NCI-H2029 treated with DMSO at 0.1 percent for 48 hours (cell line): ENCODE measurements at regions not wholly inside any gene's neighbourhood (a gene's known extent, or its start where the extent isn't known, plus 50 kb on each side); places are given as distances from the start of the nearest gene placed in this dataset.

Source experiments
- DNase-seq: peaks from one replicate; lab custom pipeline; 2025; lab: John Stamatoyannopoulos, UW

DNA sequence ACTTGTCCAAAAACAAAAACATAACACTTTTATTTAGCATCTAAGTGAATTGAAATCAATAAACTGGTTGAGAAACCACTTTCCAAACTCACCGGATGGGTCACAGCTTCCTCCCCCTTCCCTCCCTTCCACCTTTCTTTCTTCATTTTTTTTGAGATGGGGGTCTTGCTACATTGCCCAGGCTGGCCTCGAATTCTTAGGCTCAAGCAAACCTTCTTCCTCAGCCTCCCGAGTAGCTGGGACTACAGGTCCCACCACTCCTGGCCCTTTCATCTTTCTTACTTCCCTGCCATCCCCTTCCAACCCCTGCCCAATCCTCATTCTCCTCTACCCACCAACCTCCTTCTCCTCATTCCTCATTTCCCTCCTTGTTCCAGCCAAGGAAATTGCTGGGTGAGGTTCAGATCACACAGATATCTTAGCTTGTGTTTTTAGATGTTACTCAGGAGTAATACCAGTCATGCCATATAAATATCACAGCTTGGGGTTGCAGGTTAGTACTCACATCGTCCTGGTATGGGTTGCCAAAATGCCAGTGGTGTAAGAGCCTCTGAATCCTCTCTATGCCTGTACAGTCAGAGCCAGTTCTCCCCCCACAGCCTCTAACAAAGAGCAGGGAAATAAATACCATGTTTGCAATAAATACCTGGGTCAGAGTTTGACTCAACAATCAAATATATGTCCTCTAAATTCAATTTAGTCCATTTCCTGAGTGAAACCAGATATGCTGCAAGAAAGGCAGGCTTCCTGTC is 132.7 kb upstream of the NDUFV2 start:
- DNase-seq: no peak

DNA sequence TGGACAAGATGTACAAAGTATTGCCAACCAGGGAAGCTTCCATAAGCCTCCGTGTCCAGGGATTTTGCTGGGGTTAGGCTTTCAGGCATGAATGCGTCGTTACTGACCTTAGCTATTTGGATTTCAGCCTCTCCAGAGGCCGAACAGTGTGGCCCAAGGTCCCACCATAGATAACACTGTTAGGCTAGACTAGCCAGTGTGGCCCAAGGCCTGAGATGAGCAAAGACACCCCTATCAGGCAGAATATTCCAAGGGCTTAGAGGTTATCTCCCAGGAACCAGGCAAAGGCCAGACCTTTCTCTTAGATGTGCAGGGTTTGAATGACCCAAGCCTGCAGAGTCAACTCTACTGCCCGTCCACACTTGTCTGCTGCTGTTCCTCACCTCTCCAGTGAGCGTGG is 131.7 kb upstream of the NDUFV2 start:
- no peak for DNase-seq

DNA sequence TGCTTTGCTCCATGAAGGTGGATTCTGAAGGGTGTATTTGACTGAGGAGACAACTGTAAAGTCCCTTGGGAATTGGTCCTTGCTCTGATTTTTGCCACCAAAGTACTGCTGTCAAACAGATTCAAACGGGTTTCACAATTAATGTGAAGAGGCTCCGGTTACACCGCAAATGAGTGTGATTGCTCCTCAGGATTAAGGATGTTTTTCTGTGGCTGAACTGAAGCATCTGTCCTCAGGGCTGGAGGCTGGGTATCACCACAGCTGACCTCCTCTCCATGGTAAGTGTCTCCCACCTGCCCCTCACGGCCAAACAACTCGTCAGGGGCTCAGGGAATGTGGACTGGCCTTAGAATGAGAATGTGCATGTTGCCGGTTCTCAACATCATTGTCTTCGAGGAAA is 130.4 kb upstream of the NDUFV2 start:
- DNase-seq: no peak

DNA sequence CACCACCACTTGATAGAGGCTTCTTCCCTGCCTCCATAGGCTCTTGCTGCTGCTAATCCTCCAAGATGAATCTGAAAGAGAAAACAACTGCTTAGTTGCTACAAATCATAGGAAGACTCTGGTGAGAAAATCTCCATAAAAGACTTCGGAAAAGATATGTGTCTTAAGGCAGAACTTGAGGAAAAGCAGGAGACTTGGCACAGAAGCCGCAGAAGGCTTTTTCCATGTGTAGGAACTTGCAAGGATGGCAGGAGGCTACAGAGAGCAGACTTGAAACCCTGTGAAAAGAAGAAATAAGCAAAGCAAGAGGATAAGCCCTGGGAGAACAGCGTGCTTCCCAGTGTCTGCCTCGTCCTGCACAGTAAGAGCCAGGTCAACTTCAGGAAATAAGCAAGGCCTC is 128.2 kb upstream of the NDUFV2 start:
- no peak for DNase-seq

DNA sequence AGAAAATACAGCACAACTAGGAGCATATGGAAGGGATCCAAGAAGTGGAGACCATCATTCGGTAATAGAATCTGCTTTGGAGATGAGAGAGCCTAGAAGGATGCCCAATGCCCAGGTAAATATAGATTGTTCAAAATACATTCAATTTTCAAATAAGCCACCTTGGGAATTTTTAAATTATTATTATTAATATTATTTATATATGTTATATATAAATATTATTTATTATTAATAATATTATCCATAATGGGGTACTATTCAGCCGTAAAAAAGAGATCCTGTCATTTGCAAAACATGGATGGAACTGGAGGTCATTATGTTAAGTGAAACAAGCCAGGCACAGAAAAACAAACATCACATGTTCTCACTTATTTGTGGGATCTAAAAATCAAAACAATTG is 127.8 kb upstream of the NDUFV2 start:
- no peak for DNase-seq

DNA sequence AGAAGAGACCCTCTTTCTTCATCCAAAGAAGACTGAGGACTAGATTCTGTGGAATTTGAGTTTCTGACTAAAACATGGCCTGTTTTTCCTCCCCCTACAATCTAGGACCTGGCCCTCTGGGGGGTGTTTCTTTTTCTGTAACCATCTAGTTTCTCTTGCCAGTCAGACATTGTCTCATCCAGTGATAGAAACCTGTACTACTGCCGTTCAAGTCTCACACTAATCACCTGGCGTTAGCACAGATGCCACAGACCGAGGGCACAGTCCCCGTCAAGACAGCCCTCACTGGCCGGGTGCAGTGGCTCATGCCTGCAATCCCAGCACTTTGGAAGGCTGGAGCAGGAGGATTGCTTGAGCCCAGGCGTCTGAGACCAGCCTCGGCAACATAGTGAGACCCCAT is 126.9 kb upstream of the NDUFV2 start:
- no peak for DNase-seq

DNA sequence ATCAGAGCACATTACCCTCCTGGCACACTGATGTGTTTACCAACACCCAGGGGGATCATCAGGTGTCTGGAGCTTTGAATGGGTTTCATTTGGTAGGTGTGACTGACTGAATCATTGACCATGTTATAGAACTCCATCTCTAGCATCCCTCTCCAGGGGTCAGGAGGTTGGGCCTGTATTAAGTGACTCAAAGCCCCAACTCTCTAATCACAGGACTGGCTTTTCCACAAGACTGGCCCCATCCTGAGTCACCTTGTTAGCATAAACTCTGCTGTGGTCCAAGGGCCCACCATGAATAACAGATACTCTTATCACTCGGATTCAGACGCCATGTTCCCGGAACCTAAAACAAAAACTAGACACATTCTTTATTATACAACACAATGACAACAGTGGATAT is 125.9 kb upstream of the NDUFV2 start:
- DNase-seq: no peak

DNA sequence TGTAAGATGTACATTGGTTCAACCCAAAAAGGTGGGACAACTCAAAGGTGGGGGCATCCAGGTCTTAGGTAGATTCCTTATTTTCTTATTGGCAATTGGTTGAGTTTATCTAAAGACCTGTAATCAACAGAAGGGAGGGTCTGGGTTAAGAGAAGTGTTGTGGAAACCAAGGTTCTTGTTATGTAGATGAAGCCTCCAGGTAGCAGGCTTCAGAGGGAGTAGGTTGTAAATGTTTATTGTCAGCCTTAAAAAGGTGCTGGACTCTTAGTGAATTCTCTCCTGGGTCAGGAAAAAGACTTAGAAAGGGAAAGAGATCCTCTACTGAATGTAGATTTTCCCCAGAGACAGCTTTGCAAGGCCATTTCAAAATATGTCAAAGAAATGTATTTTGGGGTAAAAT is 125.3 kb upstream of the NDUFV2 start:
- no peak for DNase-seq

DNA sequence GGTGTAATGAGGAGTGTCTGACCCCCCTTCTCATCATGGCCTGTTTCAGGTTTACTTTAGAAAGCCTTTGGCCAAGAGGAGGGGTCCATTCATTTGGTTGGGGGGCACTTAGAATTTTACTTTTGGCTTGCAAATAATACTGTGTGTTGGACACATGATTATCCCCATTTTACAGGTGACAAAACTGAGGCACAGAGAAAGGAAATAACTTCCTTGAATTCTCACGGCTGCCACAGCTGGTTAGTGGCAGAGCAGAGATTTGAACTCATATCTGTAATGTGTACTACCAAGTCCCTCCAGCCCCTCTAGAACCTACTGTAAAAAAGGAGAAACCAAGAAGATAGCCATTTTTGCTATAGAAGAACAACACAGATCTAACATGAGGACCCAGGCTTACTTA is 124.8 kb upstream of the NDUFV2 start:
- DNase-seq: no peak

DNA sequence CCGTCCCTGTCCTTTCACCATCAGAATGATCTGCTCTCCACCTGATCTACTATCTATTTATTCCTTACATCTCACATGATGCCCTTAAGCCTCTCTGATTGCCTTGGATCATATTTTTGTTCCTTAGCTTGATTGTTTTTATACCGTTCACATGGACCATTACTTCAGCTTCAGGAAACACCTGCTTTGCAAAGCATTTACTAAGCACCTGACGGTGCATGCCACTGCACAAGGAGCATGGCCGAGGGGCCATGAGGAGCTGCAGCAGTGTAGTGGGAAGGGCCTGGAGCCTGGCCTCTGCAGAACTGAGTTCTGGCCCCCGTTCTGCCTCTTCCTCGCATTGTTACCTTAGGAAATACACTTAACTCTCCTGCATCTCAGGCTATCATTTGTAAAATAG is 124.1 kb upstream of the NDUFV2 start:
- DNase-seq: no peak

DNA sequence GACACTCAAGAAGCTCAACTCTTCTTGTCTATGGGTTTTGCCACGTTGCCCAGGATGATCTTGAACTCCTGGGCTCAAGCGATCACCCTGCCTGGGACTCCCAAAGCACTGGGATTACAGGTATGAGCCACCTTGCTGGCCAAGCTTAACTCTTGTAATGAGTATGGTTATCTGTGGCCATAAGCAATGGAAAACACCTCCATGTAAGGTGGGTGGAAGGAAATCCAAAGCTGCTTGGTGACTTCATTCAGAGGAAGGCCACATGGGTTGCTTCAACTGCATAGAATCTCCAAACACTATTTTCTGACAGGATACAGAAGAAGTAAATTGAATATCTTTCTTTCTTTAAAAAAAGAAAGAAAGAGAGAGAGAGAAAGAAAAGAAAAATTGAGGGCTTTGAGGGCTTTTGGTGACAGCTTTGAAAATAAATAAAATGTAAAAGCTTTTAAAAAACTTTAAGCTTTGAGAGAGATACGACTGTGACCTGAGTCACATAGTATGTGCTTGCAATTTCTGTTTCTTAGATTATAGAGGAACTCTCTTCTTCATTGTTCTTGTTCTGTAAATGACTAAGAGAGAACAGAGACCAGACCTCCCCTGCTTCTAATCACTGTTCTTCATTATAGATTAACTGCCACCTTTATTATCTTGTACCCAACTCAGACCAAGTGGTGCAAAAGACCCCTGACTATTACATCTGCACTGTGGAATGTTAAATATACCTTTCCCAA is 123.1 kb upstream of the NDUFV2 start:
- no peak for DNase-seq

DNA sequence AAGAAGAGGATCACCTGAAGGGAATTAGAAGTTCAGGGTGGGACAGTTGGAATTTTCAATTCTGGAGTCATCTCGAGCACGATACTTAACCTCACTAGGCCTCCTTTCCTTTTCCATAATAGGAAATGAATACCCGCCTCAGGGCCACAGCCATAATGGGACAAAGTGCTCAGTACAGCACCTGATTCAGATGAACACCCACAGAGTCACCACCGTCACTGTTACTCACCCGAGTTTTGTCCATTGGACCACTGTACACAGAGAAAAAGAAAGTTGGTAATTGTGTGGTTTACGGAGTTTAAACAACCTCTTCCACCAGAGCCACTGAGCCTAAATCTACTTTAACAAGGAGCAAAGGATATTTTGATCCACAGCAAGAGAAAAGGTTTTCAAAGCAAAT is 122.0 kb upstream of the NDUFV2 start:
- DNase-seq: no peak

DNA sequence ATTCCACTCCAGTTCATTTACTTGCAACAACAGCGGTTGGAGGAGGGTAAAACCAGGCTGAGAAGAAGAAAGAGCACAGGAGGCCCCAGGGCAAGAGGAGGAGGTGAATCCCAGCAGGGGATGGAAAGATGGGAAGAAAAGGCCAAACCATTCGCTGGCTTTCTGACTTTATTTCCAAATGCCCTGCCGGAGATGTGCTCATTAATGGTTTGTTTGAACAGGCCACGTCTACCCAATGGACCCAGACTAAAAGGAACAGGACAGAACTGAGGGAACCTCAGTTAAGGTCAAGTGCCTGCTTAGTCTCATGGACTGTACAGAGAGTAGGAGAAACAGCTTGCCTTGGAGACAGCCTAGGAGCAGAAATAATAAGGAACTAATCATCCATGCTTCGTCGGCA is 121.6 kb upstream of the NDUFV2 start:
- no peak for DNase-seq

DNA sequence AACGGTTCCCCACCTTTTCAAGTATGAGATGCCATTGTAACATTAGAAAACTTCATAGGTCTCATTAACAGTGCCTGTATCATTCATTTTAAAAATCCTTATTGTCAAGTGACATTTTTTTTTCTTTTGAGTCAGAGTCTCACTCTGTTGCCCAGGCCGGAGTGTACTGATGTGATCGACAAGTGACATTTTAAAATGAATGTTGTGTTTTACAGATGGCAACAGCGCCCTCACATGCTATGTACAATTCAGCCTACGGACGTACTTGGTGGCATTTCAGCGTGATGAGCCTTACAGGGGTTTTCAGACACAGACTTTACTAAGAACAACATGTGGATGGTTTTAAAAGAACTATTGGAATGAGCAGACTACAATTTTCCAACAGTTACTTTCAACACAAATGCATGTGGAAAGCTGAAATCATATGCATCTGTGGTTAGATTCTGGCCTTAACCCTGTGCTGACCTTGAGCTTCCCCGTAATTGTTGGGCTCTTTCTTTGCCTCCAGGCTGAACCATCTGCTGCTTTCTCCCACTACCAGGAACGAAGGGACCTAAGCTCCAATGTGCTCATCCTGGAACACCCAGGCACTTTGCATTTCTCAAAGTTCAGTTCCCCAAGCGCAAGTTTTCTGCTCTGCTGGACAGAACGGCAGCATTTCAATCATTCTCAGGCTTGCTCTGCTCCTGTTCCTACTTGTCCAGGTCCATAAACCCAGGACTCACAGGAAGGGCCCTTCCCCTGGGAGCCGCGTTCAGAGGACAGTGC is 119.9 kb upstream of the NDUFV2 start:
- DNase-seq: no peak

DNA sequence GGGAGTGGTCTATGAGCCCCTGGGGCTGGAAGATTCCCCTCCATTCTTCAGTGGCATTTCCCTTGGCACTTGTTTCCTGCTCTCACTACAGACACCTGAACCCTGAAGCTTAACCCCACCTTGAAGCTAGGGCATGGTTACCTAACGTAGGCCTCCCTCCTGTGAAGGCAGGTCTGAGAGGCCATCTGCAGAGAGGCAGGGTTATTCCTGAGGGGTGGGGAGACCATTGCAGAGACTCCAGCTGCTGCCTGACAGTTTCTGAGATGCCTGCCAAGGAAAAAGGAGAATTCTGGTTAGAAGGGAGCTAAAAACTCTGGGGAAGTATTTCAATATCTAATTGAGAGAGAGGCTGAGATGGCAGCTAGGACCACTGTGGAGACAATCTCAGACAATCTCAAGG is 119.3 kb upstream of the NDUFV2 start:
- no peak for DNase-seq

DNA sequence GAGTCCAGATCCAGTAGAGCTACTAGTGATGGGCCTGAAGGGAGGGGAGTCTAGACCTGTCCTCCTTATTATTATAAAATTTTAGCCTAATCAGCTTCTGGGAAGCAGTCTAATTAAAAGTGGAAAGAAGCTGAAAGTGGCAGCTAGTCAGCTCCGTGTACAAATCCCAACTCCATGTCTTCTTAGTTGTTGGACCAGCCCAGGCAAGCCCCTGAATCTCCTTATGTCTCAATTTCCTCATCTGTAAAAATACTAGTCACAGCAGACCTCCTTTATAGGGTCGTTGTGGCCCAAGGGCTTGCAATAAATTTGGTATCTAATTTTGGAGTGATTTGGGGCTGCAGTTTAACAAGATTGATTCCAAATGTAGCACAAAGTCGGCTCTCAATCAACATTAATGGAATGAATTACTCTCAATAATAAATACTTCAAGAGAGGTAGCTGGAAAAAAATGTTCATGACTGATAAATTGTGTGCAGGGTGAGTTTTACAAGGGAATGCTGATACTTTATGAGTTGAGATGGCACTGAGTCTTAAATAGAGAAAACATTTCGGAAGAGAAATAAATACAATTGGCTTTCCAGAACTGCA is 118.3 kb upstream of the NDUFV2 start:
- no peak for DNase-seq

DNA sequence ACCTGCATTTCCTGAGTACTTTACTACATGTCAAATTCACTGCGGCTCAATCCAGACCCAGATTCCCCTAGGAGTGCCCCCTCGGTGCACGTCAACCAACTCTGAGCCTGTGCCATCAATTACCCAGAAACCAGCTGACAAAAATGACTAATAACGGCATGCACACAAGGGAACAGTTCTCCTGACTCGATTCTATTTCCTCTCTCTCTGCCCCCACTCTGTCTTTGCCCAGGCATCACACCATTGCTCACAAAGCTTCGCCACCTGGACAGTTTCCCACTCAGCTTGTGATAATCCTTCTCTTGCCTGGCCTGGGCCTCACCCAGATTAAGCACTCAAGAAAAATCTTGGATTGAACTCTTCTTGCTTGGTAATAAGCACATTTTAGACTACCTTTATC is 115.3 kb upstream of the NDUFV2 start:
- DNase-seq: no peak

DNA sequence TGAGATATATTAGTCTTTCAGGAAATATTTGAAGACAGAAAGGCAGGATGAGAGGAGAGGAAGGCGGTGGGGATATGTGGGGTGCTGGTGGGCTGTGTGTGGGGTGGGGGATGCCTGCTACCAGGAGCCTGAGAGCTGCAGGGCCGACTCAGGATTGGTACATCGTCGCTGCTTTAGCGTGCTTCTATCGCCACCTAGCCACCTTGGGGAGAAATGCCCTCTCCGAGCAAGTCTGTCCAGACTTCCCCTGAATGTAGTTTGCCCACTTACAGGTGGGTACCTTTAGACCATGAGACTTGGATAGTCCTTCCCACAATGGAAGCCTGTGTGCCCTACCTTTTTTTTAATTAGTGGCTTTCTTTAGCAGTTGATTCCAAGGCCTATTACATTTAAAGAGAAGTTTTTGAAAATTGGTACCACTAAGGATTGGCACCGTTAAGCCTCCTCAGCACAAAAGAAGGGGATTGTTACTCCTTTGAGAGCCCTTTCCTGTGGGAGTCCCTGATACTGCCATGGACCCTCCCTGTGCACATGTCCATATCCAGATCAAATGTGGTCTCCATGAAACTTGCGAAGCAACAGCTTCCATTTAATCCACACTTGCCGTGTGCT is 114.1 kb upstream of the NDUFV2 start:
- peak; percentile 6 for DNase-seq

DNA sequence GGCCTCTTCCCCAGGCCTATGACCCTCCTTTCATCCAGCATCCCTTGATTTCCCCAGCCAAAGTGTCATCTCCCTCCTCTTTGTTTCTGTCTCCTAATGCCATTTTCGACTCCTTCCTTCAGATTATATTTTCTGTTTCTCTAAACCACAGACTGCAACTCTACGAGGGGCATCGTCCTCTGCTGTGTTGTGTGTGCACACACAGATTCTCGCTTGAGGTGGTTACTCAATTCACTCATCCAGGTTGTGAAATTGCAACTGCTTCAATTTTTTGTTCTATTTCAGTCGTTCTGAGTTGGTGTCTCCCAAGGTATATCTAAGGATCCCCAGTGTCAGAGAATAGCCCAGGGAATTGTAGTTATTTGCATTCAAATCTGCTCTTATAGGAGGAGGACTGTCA is 113.5 kb upstream of the NDUFV2 start:
- DNase-seq: no peak

DNA sequence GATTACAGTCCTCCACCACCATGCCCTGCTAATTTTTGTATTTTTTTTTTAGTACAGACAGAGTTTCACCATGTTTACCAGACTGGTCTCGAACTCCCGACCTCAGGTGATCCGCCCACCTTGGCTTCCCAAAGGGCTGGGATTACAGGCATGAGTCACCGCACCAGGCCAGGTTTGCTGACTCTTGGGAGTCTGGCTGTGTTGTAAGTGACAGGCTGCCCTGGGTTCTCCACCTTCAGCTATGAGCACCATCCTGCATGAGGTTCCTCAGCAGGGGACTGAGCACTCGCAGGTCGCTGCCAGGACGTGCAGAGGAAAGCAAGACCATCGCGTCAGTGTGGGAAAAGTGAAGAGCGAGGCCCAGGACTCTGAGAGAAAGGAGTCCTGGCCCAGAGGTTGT is 112.6 kb upstream of the NDUFV2 start:
- no peak for DNase-seq

DNA sequence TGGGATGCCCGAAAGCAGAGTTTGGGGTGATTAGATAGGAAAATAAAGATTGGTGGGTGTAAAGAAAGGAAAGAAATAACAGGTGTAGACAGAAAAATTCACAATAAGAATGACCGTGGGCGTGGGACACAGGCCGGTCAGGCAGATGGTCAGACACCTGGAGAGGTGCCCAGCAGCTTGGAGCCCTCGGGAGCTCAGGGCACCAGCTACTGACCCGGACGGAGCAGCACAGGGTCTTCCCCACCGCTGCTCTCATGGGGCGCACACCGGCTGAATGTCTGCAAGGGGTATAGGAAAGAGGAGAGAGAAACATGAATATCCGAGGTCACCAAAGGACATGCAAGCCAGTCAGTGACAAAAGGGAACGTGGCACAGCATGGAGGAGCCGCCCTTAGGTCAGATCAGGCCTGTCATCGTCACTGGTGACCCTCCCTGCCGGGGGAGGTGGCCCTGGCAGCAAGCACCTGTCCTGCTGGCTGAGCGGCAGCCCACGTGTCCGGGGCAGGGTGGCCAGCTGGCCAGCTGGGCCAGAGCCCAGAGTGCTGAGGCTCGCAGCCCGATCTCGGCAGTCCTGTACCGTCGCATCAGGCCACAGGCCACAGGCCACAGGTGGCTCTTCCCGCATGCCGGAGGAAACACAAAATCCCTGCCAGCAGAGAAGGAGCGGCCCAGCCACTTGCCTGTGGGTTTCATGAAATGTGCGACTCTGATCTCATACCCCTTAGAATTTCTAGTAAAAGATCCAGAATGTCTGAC is 112.0 kb upstream of the NDUFV2 start:
- no peak for DNase-seq

DNA sequence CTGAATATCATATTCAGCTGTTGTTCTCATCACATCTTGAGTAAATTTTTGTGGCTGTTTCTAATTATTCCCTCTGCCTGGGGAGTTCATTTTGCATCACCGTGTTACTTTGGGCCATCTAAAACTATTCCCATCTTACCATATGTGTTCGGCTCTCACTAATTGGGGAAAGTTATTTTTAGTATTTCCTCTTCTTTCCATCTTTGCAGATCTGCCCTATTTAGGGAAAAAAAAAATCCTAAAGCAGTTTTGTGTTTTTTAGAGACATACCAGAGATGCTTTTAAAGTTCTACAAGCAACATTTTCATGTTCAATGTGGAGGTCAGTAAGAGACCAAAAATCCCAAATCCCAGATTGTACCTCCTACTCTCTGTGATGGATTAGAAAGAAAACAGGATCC is 111.3 kb upstream of the NDUFV2 start:
- no peak for DNase-seq
